PC-9 (cell line): ENCODE measurements at regions not wholly inside any gene's neighbourhood (a gene's known extent, or its start where the extent isn't known, plus 50 kb on each side); places are given as distances from the start of the nearest gene placed in this dataset.

Experiments used
- BruUV-seq: library from RNA; stranded (reverse); fragments of 400-500 nt; replicated peaks from 2 replicates; lab custom pipeline; 2021; lab: Mats Ljungman, UMichigan
- CTCF ChIA-PET: fragments of 300-600 bp; sonication (Branson Sonifier 250); formaldehyde crosslinking; loops from one replicate; lab custom pipeline; 2022; ENCODE audit warnings: antibody characterized with exemption; lab: Charles Lee
- POLR2A ChIA-PET: fragments of 300-600 bp; sonication (Branson Sonifier 250); formaldehyde crosslinking; loops from one replicate; lab custom pipeline; 2022; ENCODE audit warnings: antibody characterized with exemption; ENCODE audit not compliant: unreplicated experiment; lab: Charles Lee
- DNase-seq, 2 experiments: peaks; one replicate each; pipeline versions ENCODE4 v3.0.0 to v3.0.0-alpha.2; 2015 to 2022; ENCODE audit warnings: mixed read lengths in 1 of 2
- H2AFZ ChIP-seq: fragments of 200-600 bp; sonication (generic); 2 replicates; pipeline ENCODE4 v1.8.1; 2017; ENCODE audit warnings: antibody characterized with exemption
- H3F3A ChIP-seq: fragments of 200-600 bp; sonication (generic); 2 replicates; pipeline ENCODE4 v1.8.1; 2017; ENCODE audit warnings: antibody characterized with exemption, mild to moderate bottlenecking, low read depth; ENCODE audit not compliant: insufficient read depth
- H3K27ac ChIP-seq: fragments of 200-600 bp; sonication (generic); 2 replicates; pipeline ENCODE4 v1.6.1; 2016; ENCODE audit warnings: mixed run types
- H3K27me3 ChIP-seq: fragments of 200-600 bp; sonication (generic); 2 replicates; pipeline ENCODE4 v1.6.1; 2016; ENCODE audit warnings: low read depth, mixed run types; ENCODE audit not compliant: insufficient read depth
- H3K36me3 ChIP-seq: fragments of 200-600 bp; sonication (generic); 2 replicates; pipeline ENCODE4 v1.6.1; 2016; ENCODE audit warnings: low read depth, mixed run types
- H3K4me1 ChIP-seq: fragments of 200-600 bp; sonication (generic); replicated peaks from 2 replicates; pipeline ENCODE4 v1.6.1; 2016; ENCODE audit warnings: mixed run types; ENCODE audit not compliant: insufficient read depth
- H3K4me2 ChIP-seq: fragments of 200-600 bp; sonication (generic); 2 replicates; pipeline ENCODE4 v1.6.1; 2017; ENCODE audit warnings: mixed run types
- H3K4me3 ChIP-seq: fragments of 200-600 bp; sonication (generic); 2 replicates; pipeline ENCODE4 v1.6.1; 2016; ENCODE audit warnings: mixed run types
- H3K79me2 ChIP-seq: fragments of 200-600 bp; sonication (generic); 2 replicates; pipeline ENCODE4 v1.6.1; 2017; ENCODE audit warnings: low read depth, mixed run types
- H3K9me2 ChIP-seq: fragments of 200-600 bp; sonication (generic); 2 replicates; pipeline ENCODE4 v1.8.1; 2017; ENCODE audit warnings: mild to moderate bottlenecking; ENCODE audit not compliant: insufficient read depth
- H3K9me3 ChIP-seq: fragments of 200-600 bp; sonication (generic); 2 replicates; pipeline ENCODE4 v1.8.1; 2016; ENCODE audit warnings: low read depth; ENCODE audit not compliant: insufficient read depth
- H4K20me1 ChIP-seq: fragments of 200-600 bp; sonication (generic); 2 replicates; pipeline ENCODE4 v1.8.1; 2017; ENCODE audit not compliant: insufficient read depth
- EZH2 ChIP-seq: fragments of 200-600 bp; sonication (generic); IDR thresholded peaks from 2 replicates; pipeline ENCODE4 v1.8.0; 2017; ENCODE audit warnings: antibody characterized with exemption, low read depth
- intact Hi-C: fragments of 100-400 bp; cut with micrococcal nuclease; formaldehyde crosslinking; loops from one replicate; pipeline ENCODE4 v1.10.0; 2022; ENCODE audit not compliant: unreplicated experiment
- TF ChIP-seq, protein P1 (sequence below): fragments of 200-600 bp; sonication (generic); conservative IDR thresholded peaks from 2 replicates; pipeline ENCODE4 v1.6.1; 2017; ENCODE audit warnings: mixed run types, antibody characterized with exemption, mild to moderate bottlenecking, moderate library complexity

DNA sequence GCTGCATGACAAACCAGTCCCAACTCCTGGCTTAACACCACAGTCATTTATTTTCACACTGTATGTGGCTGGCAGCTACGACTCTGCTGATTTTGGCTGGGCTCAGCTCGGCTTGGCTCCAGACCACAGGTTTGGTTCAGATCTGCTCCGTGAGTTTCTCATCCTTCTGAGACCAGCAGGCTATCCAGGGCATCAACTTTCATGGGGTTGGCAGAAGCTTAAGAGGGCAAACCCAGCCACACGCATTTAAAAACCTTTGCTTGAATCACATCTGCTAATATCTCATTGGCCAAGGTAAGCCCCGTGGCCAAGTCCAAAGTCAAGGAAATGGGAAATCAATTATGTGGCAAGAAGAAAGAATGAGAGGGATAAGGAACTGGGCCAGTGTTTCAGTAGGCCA lies 574.2 kb downstream of the MATN1 start:
- intact Hi-C loops, result no loop called here
- Histone ChIP-seq H3K36me3 (no peaks in the 10 kb centered on the region), H3K9me2 (no peaks in the 10 kb centered on the region), H3K27ac (no peak overlapping the region), H4K20me1 (no peaks in the 10 kb centered on the region), H3K79me2 (no peaks in the 10 kb centered on the region), H3F3A (no peaks in the 10 kb centered on the region), H3K4me3 (no peak overlapping the region), H3K27me3 (peaks cover 18% of the 10 kb centered on the region; the same call in 1 of the 2 replicates), H3K4me2 (no peak overlapping the region), H2AFZ (no peak overlapping the region), H3K4me1 (no peaks in the 10 kb centered on the region), H3K9me3 (no peaks in the 10 kb centered on the region)
- TF ChIP-seq EZH2, result no peak
- TF ChIP-seq, protein P1, sequence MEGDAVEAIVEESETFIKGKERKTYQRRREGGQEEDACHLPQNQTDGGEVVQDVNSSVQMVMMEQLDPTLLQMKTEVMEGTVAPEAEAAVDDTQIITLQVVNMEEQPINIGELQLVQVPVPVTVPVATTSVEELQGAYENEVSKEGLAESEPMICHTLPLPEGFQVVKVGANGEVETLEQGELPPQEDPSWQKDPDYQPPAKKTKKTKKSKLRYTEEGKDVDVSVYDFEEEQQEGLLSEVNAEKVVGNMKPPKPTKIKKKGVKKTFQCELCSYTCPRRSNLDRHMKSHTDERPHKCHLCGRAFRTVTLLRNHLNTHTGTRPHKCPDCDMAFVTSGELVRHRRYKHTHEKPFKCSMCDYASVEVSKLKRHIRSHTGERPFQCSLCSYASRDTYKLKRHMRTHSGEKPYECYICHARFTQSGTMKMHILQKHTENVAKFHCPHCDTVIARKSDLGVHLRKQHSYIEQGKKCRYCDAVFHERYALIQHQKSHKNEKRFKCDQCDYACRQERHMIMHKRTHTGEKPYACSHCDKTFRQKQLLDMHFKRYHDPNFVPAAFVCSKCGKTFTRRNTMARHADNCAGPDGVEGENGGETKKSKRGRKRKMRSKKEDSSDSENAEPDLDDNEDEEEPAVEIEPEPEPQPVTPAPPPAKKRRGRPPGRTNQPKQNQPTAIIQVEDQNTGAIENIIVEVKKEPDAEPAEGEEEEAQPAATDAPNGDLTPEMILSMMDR, result no peak
- ChIA-PET CTCF (no interaction called here), POLR2A (no interaction called here)
- no TSS peak for BruUV-seq
- DNase-seq, result no peak

DNA sequence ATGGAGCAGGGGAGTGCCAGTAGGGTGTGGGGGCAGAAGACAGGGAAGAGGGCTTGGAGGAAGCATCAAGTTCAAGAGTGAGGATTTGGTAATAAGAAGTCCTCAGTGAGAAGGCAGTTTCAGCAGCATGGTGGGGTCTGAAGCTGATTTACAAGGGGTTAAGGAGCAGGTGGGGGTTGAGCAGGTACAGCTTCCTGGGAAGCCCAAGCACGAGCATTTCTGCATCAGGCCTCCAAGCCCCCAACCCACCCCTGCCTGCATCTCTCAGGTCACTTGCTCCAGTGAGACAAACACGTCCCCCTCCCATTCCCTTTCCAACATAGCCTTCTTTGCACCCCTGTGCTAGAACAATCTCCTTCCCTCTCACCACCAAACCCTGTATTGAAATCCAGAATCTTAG lies 574.7 kb downstream of the MATN1 start:
- Histone ChIP-seq H3K9me2 (no peaks in the 10 kb centered on the region), H3F3A (no peaks in the 10 kb centered on the region), H2AFZ (no peak overlapping the region), H3K4me1 (no peaks in the 10 kb centered on the region), H3K4me3 (no peak overlapping the region), H3K4me2 (no peak overlapping the region), H3K36me3 (no peaks in the 10 kb centered on the region), H3K27ac (no peak overlapping the region), H3K9me3 (no peaks in the 10 kb centered on the region), H3K79me2 (no peaks in the 10 kb centered on the region), H4K20me1 (no peaks in the 10 kb centered on the region), H3K27me3 (peaks cover 18% of the 10 kb centered on the region; the same call in 1 of the 2 replicates)
- no peak for TF ChIP-seq EZH2
- TF ChIP-seq, protein P1, result no peak
- BruUV-seq, result no TSS peak
- ChIA-PET CTCF (no interaction called here), POLR2A (no interaction called here)
- intact Hi-C loops, result no loop called here
- DNase-seq, result no peak

DNA sequence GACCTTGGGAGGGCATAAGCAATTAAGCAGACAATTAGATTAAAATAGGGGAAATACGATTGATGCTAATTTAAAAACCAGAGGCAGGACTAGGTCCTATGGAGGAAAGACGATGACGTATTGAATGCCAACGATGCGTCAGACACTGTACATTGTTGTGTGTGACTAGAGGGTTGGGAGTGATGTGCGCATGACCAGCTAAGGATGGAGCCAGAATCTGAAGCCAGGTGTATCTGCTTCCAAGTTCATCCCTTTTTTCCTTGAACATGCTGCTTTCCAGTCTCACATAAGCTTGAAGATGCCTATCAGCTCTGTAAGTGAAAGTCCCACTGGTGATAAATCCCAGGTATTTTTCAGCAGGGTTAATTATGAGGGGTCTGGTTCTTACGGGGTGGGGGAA lies 576.2 kb downstream of the MATN1 start:
- intact Hi-C loops, result no loop called here
- H3K9me3 ChIP-seq, result no peaks in the 10 kb centered on the region
- H3K9me2 ChIP-seq, result no peaks in the 10 kb centered on the region
- H3K4me3 ChIP-seq, result no peak overlapping the region
- no peaks in the 10 kb centered on the region for H4K20me1 ChIP-seq
- H3F3A ChIP-seq, result no peaks in the 10 kb centered on the region
- no peak for DNase-seq
- ChIA-PET POLR2A (no interaction called here), CTCF (no interaction called here)
- no peaks in the 10 kb centered on the region for H3K36me3 ChIP-seq
- no peaks in the 10 kb centered on the region for H3K79me2 ChIP-seq
- no TSS peak for BruUV-seq
- H3K4me2 ChIP-seq, result no peak overlapping the region
- H2AFZ ChIP-seq, result no peak overlapping the region
- peaks cover 18% of the 10 kb centered on the region; the same call in 1 of the 2 replicates for H3K27me3 ChIP-seq
- TF ChIP-seq, protein P1, result no peak
- no peak for TF ChIP-seq EZH2
- H3K4me1 ChIP-seq, result no peaks in the 10 kb centered on the region
- no peak overlapping the region for H3K27ac ChIP-seq
